NCI-H524 (cell line): ENCODE measurements at regions not wholly inside any gene's neighbourhood (a gene's known extent, or its start where the extent isn't known, plus 50 kb on each side); places are given as distances from the start of the nearest gene placed in this dataset.
A peak's percentile ranks its signal among the peaks of the same experiment; 100 is the strongest.
"Not testable (repeated sequence)": the region's sequence is repeated elsewhere in the genome, so short reads cannot be mapped to it uniquely, and the experiment has no call there.

Experiments used
- DNase-seq, 2 experiments: peaks; one replicate each; lab custom pipeline; 2025; lab: John Stamatoyannopoulos, UW

- no peak for DNase-seq
These were observed 348.6 kb upstream of the KCNH7 start for GRCh38 chr2:163187119-163187518.

- DNase-seq = peak; percentile 70 to 91
These were observed 346.6 kb upstream of the KCNH7 start for GRCh38 chr2:163185160-163185559.

- DNase-seq = peak in 1 of 2 experiments; percentile 32
These were observed 344.3 kb upstream of the KCNH7 start for GRCh38 chr2:163182764-163183354.

- no peak for DNase-seq
These were observed 339.0 kb upstream of the KCNH7 start for GRCh38 chr2:163177592-163177991.

GRCh38 chr2:163175294-163175693 is 336.7 kb upstream of the KCNH7 start:
- DNase-seq = no peak

- DNase-seq = no peak
These were observed 335.0 kb upstream of the KCNH7 start for GRCh38 chr2:163173591-163173990.

- no peak for DNase-seq
These were observed 333.4 kb upstream of the KCNH7 start for GRCh38 chr2:163171786-163172530.

- no peak for DNase-seq
These were observed 319.4 kb upstream of the KCNH7 start for GRCh38 chr2:163157891-163158496.

- DNase-seq = no peak
These were observed 318.8 kb upstream of the KCNH7 start for GRCh38 chr2:163157411-163157810.

- no peak for DNase-seq
These were observed 317.4 kb upstream of the KCNH7 start for GRCh38 chr2:163155925-163156324.

GRCh38 chr2:163155279-163155883 is 316.8 kb upstream of the KCNH7 start:
- peak in 1 of 2 experiments; percentile 61 for DNase-seq

- no peak for DNase-seq
These were observed 304.1 kb upstream of the KCNH7 start for GRCh38 chr2:163142618-163143017.

GRCh38 chr2:163138947-163139346 is 300.4 kb upstream of the KCNH7 start:
- peak in 1 of 2 experiments; percentile 18 for DNase-seq

- DNase-seq = no peak
These were observed 296.7 kb upstream of the KCNH7 start for GRCh38 chr2:163135256-163135655.

- DNase-seq = no peak
These were observed 295.0 kb upstream of the KCNH7 start for GRCh38 chr2:163133602-163134001.

- peak in 1 of 2 experiments; percentile 32 for DNase-seq
These were observed 294.3 kb upstream of the KCNH7 start for GRCh38 chr2:163132850-163133249.

GRCh38 chr2:163132207-163132606 is 293.6 kb upstream of the KCNH7 start:
- DNase-seq = not testable (repeated sequence)

- DNase-seq = no peak
These were observed 285.0 kb upstream of the KCNH7 start for GRCh38 chr2:163123526-163123925.

- no peak for DNase-seq
These were observed 283.7 kb upstream of the KCNH7 start for GRCh38 chr2:163122257-163122656.

GRCh38 chr2:163121483-163121882 is 282.9 kb upstream of the KCNH7 start:
- DNase-seq = no peak

GRCh38 chr2:163119966-163120365 is 281.4 kb upstream of the KCNH7 start:
- no peak for DNase-seq

- no peak for DNase-seq
These were observed 248.4 kb upstream of the KCNH7 start for GRCh38 chr2:163086940-163087339.
